ENCODE measurements at regions not wholly inside any gene's neighbourhood (a gene's known extent, or its start where the extent isn't known, plus 50 kb on each side); places are given as distances from the start of the nearest gene placed in this dataset.

DNA sequence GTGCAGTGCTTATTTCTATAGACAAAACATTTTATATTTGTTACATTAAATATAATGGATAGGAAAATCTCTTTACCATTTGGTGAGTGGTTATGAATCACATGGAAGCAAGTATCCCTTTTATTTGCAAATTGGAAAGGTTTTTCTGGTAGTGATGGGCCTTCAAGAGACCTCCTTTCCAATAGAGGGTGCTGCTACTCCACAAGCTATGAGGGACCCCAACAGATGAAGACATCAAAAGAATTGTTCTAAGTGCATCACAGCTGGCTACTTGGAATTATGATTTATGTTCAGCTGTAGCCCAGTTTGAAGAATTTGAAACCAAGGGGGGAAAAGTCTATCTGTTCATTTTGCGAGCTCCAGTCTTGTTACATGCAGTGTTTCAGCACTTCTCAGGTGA is 493.7 kb upstream of the SGCD start:
- TF ChIP-seq POLR2A (IDR thresholded peaks at IDR 0.05; ENCODE audit: low read length), result no peak
- TF ChIP-seq PHF8 (IDR thresholded peaks at IDR 0.05; ENCODE audit: borderline replicate concordance, low read depth), result no peak
- TF ChIP-seq, protein P1, sequence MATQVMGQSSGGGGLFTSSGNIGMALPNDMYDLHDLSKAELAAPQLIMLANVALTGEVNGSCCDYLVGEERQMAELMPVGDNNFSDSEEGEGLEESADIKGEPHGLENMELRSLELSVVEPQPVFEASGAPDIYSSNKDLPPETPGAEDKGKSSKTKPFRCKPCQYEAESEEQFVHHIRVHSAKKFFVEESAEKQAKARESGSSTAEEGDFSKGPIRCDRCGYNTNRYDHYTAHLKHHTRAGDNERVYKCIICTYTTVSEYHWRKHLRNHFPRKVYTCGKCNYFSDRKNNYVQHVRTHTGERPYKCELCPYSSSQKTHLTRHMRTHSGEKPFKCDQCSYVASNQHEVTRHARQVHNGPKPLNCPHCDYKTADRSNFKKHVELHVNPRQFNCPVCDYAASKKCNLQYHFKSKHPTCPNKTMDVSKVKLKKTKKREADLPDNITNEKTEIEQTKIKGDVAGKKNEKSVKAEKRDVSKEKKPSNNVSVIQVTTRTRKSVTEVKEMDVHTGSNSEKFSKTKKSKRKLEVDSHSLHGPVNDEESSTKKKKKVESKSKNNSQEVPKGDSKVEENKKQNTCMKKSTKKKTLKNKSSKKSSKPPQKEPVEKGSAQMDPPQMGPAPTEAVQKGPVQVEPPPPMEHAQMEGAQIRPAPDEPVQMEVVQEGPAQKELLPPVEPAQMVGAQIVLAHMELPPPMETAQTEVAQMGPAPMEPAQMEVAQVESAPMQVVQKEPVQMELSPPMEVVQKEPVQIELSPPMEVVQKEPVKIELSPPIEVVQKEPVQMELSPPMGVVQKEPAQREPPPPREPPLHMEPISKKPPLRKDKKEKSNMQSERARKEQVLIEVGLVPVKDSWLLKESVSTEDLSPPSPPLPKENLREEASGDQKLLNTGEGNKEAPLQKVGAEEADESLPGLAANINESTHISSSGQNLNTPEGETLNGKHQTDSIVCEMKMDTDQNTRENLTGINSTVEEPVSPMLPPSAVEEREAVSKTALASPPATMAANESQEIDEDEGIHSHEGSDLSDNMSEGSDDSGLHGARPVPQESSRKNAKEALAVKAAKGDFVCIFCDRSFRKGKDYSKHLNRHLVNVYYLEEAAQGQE (IDR thresholded peaks at IDR 0.05), result no peak
- TF ChIP-seq, protein P2, sequence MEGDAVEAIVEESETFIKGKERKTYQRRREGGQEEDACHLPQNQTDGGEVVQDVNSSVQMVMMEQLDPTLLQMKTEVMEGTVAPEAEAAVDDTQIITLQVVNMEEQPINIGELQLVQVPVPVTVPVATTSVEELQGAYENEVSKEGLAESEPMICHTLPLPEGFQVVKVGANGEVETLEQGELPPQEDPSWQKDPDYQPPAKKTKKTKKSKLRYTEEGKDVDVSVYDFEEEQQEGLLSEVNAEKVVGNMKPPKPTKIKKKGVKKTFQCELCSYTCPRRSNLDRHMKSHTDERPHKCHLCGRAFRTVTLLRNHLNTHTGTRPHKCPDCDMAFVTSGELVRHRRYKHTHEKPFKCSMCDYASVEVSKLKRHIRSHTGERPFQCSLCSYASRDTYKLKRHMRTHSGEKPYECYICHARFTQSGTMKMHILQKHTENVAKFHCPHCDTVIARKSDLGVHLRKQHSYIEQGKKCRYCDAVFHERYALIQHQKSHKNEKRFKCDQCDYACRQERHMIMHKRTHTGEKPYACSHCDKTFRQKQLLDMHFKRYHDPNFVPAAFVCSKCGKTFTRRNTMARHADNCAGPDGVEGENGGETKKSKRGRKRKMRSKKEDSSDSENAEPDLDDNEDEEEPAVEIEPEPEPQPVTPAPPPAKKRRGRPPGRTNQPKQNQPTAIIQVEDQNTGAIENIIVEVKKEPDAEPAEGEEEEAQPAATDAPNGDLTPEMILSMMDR (IDR thresholded peaks at IDR 0.05), result peak; percentile 15; the same call in 1 of the 3 replicates
- no peak for TF ChIP-seq RFX5 (IDR thresholded peaks at IDR 0.05)

Measured in A549 (cell line).